ENCODE measurements at regions not wholly inside any gene's neighbourhood (a gene's known extent, or its start where the extent isn't known, plus 50 kb on each side); places are given as distances from the start of the nearest gene placed in this dataset.

- no peak for TF ChIP-seq CTCF (IDR thresholded peaks at IDR 0.05)
- TF ChIP-seq POLR2A (IDR thresholded peaks at IDR 0.05): no peak
- TF ChIP-seq EP300 (IDR thresholded peaks at IDR 0.05): no peak
Measured at GRCh38 chr3:124431331-124431994, 298.8 kb upstream of the UMPS start.
